Esophagus muscularis mucosa (tissue), 4 donors: ENCODE measurements at regions not wholly inside any gene's neighbourhood (a gene's known extent, or its start where the extent isn't known, plus 50 kb on each side); places are given as distances from the start of the nearest gene placed in this dataset.
"Not testable (repeated sequence)": the region's sequence is repeated elsewhere in the genome, so short reads cannot be mapped to it uniquely, and the experiment has no call there.

Experiments
- DNase-seq: peaks from one replicate; pipeline ENCODE4 v3.0.0-alpha.2; 2017; ENCODE audit errors: extremely low spot score
- H3K27ac ChIP-seq, 4 donors: fragments of 200-600 bp; sonication (generic); replicated peaks in 1 of 4; 1 replicate in 3 of 4; 2 replicates in 1 of 4; pipeline ENCODE4 v1.5.1; 2016 to 2019; ENCODE audit warnings: mild to moderate bottlenecking in 1 of 4
- H3K27me3 ChIP-seq, 4 donors: fragments of 200-600 bp; sonication (generic); one replicate each; pipeline versions ENCODE4 v1.5.1 to v1.6.0; 2016 to 2019
- H3K36me3 ChIP-seq, 4 donors: fragments of 200-600 bp; sonication (generic); one replicate each; pipeline ENCODE4 v1.5.1; 2016 to 2019
- H3K4me1 ChIP-seq, 4 donors: fragments of 200-600 bp; sonication (generic); one replicate each; pipeline ENCODE4 v1.5.1; 2016 to 2019
- H3K4me3 ChIP-seq, 4 donors: fragments of 200-600 bp; sonication (generic); 1 replicate in 2 of 4; 2 replicates in 2 of 4; pipeline ENCODE4 v1.5.1; 2016 to 2019; ENCODE audit warnings: mild to moderate bottlenecking in 4 of 4, moderate library complexity in 1 of 4
- H3K9me3 ChIP-seq, 4 donors: fragments of 200-600 bp; sonication (generic); 1 replicate in 3 of 4; 2 replicates in 1 of 4; pipeline ENCODE4 v1.5.1; 2016 to 2019
- EP300 ChIP-seq: sonication (generic); formaldehyde crosslinking; IDR thresholded peaks from one replicate; pipeline ENCODE4 v1.6.1; 2017; ENCODE audit warnings: antibody characterized with exemption
- POLR2A ChIP-seq: fragments of 450-650 bp; IDR thresholded peaks from one replicate; pipeline ENCODE4 v1.6.1; 2017; ENCODE audit warnings: antibody characterized with exemption, moderate library complexity, mild to moderate bottlenecking, low read depth
- POLR2AphosphoS5 ChIP-seq, 2 donors: sonication (generic); formaldehyde crosslinking; IDR thresholded peaks; one replicate each; pipeline ENCODE4 v1.6.1; 2017; ENCODE audit warnings: antibody characterized with exemption in 2 of 2
- WGBS: methylation state at CpG from one replicate; pipeline ENCODE4 v1.1.5; 2018; 5-methylcytosine and 5-hydroxymethylcytosine counted together
- intact Hi-C: fragments of 100-400 bp; cut with DNase I; formaldehyde crosslinking; loops from one replicate; pipeline ENCODE4 v1.15.1; 2023
- TF ChIP-seq, protein P1 (sequence below), 3 experiments: fragments of 200-600 bp in 2 of 3; fragments of 450-650 bp in 1 of 3; sonication (generic) in 2 of 3; IDR thresholded peaks; one replicate each; pipeline ENCODE4 v1.5.1; 2017 to 2019; ENCODE audit warnings: antibody characterized with exemption in 3 of 3, mild to moderate bottlenecking in 2 of 3, moderate library complexity in 1 of 3

DNA sequence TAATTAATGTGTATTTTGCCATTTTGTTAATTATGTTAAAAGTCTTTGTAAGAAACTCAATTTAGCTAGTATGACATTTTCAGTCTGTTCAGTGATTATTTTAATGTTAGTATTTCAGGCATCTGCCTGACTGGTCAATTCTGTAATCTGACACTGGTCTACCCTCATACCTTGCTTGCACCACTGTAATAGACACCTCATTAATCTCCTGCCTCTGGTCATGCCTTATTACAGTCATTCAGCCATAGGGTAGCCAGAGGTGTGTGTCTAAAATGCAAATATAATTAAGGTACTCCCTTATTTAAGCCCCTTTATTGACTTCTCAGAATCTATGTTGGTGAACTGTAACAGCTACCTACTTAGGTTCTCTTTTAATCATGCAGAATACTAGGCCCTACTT, 861.1 kb upstream of the IGFBP7 start:
- Histone ChIP-seq H3K4me3 (no peak overlapping the region), H3K27ac (no peak overlapping the region), H3K36me3 (no peaks in the 10 kb centered on the region), H3K27me3 (no peaks in the 10 kb centered on the region), H3K4me1 (peaks cover 0 to 7% (median 0%) of the 10 kb centered on the region in 4 donors), H3K9me3 (peaks cover 0 to 9% (median 3%) of the 10 kb centered on the region in 4 donors)
- intact Hi-C loops: no loop called here
- TF ChIP-seq POLR2A (no peak), EP300 (no peak), POLR2AphosphoS5 (IDR thresholded peaks at IDR 0.05) (no peak)
- TF ChIP-seq, protein P1, sequence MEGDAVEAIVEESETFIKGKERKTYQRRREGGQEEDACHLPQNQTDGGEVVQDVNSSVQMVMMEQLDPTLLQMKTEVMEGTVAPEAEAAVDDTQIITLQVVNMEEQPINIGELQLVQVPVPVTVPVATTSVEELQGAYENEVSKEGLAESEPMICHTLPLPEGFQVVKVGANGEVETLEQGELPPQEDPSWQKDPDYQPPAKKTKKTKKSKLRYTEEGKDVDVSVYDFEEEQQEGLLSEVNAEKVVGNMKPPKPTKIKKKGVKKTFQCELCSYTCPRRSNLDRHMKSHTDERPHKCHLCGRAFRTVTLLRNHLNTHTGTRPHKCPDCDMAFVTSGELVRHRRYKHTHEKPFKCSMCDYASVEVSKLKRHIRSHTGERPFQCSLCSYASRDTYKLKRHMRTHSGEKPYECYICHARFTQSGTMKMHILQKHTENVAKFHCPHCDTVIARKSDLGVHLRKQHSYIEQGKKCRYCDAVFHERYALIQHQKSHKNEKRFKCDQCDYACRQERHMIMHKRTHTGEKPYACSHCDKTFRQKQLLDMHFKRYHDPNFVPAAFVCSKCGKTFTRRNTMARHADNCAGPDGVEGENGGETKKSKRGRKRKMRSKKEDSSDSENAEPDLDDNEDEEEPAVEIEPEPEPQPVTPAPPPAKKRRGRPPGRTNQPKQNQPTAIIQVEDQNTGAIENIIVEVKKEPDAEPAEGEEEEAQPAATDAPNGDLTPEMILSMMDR (IDR thresholded peaks at IDR 0.05): no peak
- DNase-seq: no peak

DNA sequence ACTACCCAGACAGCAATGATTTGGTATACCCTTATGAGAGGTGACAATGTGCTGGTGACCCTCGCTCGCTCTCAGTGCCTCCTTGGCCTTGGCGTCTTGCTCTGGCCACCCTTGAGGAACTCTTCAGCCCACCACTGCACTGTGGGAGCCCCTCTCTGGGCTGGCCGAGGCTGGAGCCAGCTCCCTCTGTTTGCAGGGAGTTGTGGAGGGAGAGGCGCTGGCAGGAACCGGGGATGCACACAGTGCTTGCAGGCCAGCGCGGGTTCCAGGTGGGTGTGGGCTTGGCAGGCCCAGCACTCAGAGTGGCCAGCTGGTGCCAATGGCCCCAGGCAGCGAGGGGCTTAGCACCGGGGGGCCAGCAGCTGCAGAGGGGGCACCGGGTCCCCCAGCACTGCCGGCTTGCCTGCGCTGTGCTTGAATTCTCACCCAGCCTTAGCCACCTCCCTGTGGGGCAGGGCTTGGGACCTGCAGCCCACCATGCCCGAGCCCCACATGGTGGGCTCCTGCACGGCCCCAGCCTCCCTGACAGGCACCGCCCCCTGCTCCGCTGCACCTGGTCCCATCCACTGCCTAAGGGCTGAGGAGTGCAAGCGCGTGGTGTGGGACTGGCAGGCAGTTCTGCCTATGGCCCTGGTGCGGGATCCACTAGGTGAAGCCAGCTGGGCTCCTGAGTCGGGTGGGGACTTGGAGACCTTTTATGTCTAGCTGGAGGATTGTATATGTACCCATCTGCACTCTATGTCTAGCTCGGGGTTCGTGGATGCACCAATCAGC, 857.0 kb upstream of the IGFBP7 start:
- 98% methylated on average over 8 of the region's 23 CpGs for WGBS
- DNase-seq: no peak

DNA sequence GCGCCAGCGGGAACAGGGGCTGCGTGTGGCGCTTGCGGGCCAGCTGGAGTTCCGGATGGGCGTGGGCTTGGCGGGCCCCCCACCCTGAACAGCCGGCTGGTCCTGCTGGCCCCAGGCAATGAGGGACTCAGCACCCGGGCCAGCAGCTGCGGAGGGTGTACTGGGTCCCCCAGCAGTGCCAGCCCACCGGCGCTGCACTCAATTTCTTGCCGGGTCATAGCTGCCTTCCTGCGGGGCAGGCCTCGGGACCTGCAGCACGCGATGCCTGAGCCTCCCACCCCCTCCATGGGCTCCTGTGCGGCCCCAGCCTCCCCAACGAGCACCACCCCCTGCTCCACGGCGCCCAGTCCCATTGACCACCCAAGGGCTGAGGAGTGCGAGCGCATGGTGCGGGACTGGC, 855.2 kb upstream of the IGFBP7 start:
- H3K4me1 ChIP-seq, H3K9me3 ChIP-seq, intact Hi-C loops, DNase-seq, H3K4me3 ChIP-seq, H3K27ac ChIP-seq, H3K36me3 ChIP-seq, H3K27me3 ChIP-seq: not testable (repeated sequence)
- WGBS: 100% methylated on average over 4 of the region's 25 CpGs

More for the DNA sequence above, 857.0 kb upstream of the IGFBP7 start:
- no peak overlapping the region for H3K27ac ChIP-seq
- TF ChIP-seq POLR2AphosphoS5 (IDR thresholded peaks at IDR 0.05) (no peak), EP300 (no peak), POLR2A (no peak)
- TF ChIP-seq, protein P1 (IDR thresholded peaks at IDR 0.05): no peak
- H3K27me3 ChIP-seq: no peaks in the 10 kb centered on the region
- H3K4me1 ChIP-seq: no peaks in the 10 kb centered on the region
- intact Hi-C loops: no loop called here
- H3K36me3 ChIP-seq: no peaks in the 10 kb centered on the region
- peaks cover 0 to 9% (median 3%) of the 10 kb centered on the region in 4 donors for H3K9me3 ChIP-seq
- H3K4me3 ChIP-seq: no peak overlapping the region

DNA sequence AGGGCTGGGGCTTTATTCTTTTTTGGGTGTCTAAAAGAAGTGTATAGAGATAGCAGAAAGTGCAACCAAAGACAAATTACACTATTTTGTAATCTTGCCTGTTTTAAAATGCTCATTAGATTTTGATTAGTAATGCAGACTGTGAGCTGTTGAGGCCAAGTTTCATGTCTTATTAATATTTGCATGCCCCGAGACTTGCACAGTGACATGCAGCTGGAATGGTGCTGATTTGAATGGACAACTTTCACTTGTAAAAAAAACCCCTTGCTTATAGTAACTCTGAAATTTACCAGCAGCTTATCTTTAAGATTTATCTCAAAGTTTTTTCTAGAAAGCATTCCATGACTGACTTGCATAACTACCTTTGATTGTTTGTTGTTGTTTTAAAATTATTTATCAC, 835.1 kb upstream of the IGFBP7 start:
- WGBS: 74% methylated on average over 1 of the region's 1 CpG
- H3K36me3 ChIP-seq: no peaks in the 10 kb centered on the region
- no peak for DNase-seq
- H3K27ac ChIP-seq: no peak overlapping the region
- no peaks in the 10 kb centered on the region for H3K27me3 ChIP-seq
- no peaks in the 10 kb centered on the region for H3K4me1 ChIP-seq
- no peak overlapping the region for H3K4me3 ChIP-seq
- TF ChIP-seq POLR2A (no peak), EP300 (no peak), POLR2AphosphoS5 (IDR thresholded peaks at IDR 0.05) (no peak)
- TF ChIP-seq, protein P1 (IDR thresholded peaks at IDR 0.05): no peak
- no peaks in the 10 kb centered on the region for H3K9me3 ChIP-seq
- intact Hi-C loops: no loop called here

DNA sequence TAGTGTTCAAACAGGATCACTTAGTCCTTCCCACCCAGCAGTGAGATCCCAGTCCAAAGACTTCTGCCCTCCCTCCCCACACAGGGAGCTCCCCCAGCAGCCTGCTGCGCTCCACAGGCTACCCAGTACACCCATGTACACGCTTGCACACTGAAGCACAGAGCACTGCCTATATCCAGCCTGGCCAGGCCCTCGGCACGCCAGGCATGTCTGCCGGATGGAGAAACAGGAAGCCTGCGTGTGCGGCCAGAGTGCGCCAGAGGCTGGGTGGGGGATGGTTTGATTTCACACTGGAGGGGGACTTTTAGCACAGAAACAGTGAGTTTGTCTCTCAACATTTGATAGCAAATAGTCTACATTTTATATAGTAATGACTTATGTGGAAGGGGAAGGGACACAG, 833.5 kb upstream of the IGFBP7 start:
- TF ChIP-seq, protein P1 (IDR thresholded peaks at IDR 0.05): no peak
- TF ChIP-seq EP300: no peak

DNA sequence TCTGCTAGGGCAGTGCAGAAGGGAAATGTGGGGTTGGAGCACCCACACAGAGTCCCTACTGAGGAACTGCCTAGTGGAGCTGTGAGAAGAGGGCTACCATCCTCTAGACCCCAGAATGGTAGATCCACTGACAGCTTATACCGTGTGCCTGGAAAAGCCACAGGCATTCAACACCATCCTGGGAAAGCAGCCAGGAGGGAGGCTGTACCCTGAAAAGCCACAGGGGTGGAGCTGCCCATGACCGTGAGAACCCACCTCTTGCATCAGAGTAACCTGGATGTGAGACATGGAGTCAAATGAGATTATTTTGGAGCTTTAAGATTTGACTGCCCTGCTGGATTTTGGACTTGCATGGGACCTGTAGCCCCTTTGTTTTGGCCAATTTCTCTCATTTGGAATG, 827.1 kb upstream of the IGFBP7 start:
- H3K9me3 ChIP-seq, H3K36me3 ChIP-seq, H3K27me3 ChIP-seq, intact Hi-C loops, H3K4me3 ChIP-seq, H3K4me1 ChIP-seq, DNase-seq, H3K27ac ChIP-seq: not testable (repeated sequence)
- 100% methylated on average over 1 of the region's 2 CpGs for WGBS

More for the DNA sequence above, 833.5 kb upstream of the IGFBP7 start:
- Histone ChIP-seq H3K4me3 (no peak overlapping the region), H3K27me3 (no peaks in the 10 kb centered on the region), H3K27ac (no peak overlapping the region), H3K9me3 (no peaks in the 10 kb centered on the region), H3K36me3 (no peaks in the 10 kb centered on the region), H3K4me1 (no peaks in the 10 kb centered on the region)
- no peak for DNase-seq
- 65% methylated on average over 8 of the region's 8 CpGs for WGBS
- intact Hi-C loops: no loop called here
